ENCODE measurements at regions not wholly inside any gene's neighbourhood (a gene's known extent, or its start where the extent isn't known, plus 50 kb on each side); places are given as distances from the start of the nearest gene placed in this dataset.

DNA sequence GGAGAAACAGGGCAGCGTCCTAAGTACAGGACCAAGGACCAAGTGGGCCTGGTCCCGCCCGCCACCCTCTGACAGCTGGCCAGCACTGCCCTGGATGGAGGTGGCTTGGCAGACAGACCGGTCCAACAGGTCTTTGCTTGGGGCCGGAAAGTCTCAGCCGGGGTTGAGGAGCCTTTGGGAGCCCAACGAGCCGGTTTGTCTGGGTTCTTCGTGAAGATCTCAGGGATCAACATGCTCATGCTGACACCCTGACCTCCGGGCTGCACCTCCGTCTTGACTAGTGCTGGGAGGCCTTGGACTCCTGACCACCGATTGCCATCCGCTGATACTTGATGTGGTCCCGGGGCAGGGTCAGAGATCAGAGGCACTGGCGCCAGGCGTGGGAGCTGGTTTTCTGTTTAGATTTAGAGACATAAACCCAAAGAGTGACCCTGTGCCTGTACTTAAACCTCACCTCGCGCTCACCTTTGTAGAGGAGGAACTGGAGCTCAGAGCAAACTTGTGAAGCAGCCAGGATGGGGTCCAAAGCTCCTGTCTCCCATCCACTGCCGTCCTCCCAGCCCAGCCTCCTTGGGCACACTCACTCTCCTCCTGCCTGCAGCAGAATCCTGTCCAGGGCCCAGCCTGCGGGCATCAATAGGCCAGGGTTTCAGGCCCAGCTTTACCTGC, 92.1 kb upstream of the GSE1 start:
- TF ChIP-seq EZH2 (IDR thresholded peaks at IDR 0.05) (no peak), POLR2AphosphoS5 (IDR thresholded peaks at IDR 0.05; ENCODE audit: borderline replicate concordance, low read depth, low read length) (no peak), FOXP2 (optimal IDR thresholded peaks at IDR 0.05; ENCODE audit: control extremely low read depth, extremely low read length, insufficient read depth) (no peak)
